Testis (tissue), 2 donors: ENCODE measurements at regions not wholly inside any gene's neighbourhood (a gene's known extent, or its start where the extent isn't known, plus 50 kb on each side); places are given as distances from the start of the nearest gene placed in this dataset.

Experiments used
- POLR2A ChIP-seq: fragments of 450-650 bp; IDR thresholded peaks from one replicate; pipeline ENCODE4 v1.6.1; 2017; ENCODE audit warnings: antibody characterized with exemption, mild to moderate bottlenecking, moderate library complexity
- TF ChIP-seq, protein P1 (sequence below), 3 experiments: fragments of 450-650 bp in 2 of 3; fragments of 200-600 bp in 1 of 3; sonication (generic) in 1 of 3; IDR thresholded peaks; one replicate each; pipeline ENCODE4 v1.5.1; 2016 to 2019; ENCODE audit warnings: antibody characterized with exemption in 3 of 3, mild to moderate bottlenecking in 2 of 3, moderate library complexity in 1 of 3

DNA sequence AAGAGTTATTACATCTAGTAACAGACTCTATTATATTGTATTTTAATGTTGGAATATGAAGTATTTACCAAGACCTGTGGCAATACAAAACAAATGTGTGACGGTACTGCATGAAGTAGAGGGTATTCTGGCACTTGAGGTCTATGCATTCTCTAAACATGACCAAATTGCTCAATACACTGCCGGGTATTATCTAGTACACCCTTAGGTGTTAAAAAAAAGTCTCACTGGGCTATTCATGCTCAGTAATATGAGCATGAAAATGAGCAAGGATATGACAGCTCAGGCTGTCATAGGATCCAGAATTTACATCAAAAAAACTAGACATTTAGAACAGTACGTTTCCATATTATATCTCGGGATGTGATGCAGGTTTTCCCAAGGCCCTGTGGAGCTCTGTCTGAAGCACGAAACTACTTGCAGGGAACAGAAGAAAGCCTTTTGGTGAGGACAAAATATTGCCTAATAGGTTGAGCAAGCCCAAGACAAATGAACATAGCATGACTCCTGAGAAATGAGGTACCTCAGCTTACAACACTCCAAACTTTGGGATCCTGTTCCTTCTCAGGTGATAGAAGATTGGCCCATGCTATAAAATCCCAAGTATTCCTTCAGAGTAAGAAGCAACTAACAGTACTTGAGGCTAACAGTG, 74.1 kb upstream of the MAOA start:
- no peak for TF ChIP-seq POLR2A
- TF ChIP-seq, protein P1, sequence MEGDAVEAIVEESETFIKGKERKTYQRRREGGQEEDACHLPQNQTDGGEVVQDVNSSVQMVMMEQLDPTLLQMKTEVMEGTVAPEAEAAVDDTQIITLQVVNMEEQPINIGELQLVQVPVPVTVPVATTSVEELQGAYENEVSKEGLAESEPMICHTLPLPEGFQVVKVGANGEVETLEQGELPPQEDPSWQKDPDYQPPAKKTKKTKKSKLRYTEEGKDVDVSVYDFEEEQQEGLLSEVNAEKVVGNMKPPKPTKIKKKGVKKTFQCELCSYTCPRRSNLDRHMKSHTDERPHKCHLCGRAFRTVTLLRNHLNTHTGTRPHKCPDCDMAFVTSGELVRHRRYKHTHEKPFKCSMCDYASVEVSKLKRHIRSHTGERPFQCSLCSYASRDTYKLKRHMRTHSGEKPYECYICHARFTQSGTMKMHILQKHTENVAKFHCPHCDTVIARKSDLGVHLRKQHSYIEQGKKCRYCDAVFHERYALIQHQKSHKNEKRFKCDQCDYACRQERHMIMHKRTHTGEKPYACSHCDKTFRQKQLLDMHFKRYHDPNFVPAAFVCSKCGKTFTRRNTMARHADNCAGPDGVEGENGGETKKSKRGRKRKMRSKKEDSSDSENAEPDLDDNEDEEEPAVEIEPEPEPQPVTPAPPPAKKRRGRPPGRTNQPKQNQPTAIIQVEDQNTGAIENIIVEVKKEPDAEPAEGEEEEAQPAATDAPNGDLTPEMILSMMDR (IDR thresholded peaks at IDR 0.05), result no peak
